HS-27A (cell line): ENCODE measurements at regions not wholly inside any gene's neighbourhood (a gene's known extent, or its start where the extent isn't known, plus 50 kb on each side); places are given as distances from the start of the nearest gene placed in this dataset.
"Not testable (repeated sequence)": the region's sequence is repeated elsewhere in the genome, so short reads cannot be mapped to it uniquely, and the experiment has no call there.

Source experiments
- DNase-seq: peaks from one replicate; pipeline ENCODE4 v3.0.0-alpha.2; 2012; ENCODE audit warnings: low read depth, missing footprints

- no peak for DNase-seq
These were observed 115.2 kb upstream of the PLCL2 start for GRCh38 chr3:16769525-16769924.

DNA sequence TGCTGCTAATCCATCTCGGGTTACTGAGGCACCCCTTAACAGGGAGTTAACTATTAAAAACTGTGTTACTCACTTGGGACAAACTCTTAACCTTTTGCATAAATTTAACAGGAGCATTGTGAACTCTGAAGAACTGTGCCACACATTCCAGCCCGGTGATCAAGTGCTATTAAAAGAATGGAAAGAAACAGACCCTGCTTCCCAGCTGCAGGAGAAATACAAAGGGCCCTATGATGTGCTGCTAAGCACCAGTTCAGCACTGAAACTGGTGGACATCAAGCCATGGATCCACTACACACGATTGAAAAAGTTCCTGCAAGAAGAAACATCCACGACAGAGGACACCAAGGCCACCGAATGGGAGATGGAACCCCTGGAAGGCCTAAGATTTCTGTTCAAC is 114.7 kb upstream of the PLCL2 start:
- DNase-seq: no peak

GRCh38 chr3:16770792-16771191 is 114.0 kb upstream of the PLCL2 start:
- DNase-seq: no peak

- DNase-seq: not testable (repeated sequence)
These were observed 111.2 kb upstream of the PLCL2 start for GRCh38 chr3:16773594-16773993.

GRCh38 chr3:16774536-16774935 is 110.2 kb upstream of the PLCL2 start:
- DNase-seq: not testable (repeated sequence)

GRCh38 chr3:16784973-16785372 is 99.8 kb upstream of the PLCL2 start:
- no peak for DNase-seq

DNA sequence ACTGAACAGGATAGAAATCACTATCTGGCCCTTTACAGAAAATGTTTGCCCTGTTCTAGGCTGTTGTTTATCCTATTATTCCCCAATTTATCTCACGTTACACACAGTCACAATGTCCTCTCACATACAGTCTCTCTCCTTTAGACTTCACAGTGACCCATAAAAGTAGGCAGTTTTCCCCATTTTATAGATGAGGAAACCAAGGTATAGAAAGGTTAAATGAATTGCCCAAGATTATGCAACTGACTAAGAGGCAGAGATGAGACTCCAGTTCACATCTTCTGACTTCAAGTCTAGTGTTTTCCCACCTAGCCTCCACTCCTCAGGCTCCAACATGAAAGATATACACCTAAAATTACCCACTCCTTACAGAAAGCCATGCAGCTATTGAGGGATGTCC is 99.3 kb upstream of the PLCL2 start:
- no peak for DNase-seq

DNA sequence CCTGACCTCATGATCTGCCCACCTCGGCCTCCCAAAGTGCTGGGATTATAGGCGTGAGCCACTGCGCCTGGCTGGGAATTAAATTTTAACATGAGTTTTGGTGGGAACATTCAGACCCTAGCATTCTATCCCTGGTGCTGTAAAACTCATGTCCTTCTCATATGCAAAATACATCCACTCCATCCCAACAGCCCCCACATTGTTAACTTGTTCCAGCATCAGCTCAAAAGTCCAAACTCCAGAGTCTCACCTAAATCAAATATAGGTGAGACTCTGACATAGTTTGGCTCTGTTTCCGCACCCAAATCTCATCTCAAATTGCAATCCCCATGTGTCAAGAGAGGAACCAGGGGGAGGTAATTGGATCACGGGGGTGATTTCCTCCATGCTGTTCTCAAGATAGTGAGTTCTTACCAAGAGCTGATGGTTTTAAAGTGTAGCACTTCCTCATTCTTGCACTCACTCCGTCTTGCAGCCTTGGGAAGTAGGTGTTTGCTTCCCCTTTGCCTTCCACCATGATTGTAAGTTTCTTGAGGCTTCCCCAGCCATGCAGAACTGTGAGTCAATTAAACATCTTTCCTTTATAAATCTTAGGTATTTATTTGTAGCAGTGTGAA is 96.2 kb upstream of the PLCL2 start:
- DNase-seq: no peak

DNA sequence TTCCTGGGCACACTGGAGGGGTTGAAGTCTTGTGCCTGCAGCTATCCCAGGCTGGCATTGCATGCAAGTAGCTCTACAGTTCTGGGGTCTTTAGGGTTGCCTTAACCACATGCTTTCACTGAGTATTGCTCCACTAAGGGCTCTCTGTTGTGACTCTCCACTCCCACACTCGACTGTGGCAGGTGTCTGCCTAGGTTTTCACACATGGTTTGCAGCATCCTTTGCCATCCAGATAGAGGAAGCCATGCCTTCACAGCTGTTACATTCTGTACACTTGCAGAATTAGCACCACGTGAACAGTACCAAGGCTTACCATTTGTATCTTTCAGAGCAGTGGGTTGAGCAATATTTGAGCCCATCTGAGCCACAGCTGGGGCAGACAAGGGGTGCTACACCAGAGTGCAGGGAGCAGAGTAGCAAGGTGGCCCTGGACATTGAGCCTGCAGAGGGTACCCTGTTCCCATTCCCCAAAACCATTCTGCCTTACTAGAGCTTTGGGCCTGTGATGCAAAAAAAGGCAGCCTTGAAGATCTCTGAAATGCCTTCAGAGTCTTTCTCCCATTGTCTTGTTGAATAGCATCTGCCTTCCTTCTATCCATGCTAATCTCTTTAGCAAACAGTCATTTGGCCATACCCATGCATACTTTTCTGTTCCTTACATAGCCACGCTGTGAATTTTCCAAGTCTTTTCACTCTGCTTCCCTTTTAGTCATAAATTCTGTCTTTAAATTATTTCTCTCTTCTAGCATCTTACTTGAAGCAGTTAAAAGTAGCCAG is 95.2 kb upstream of the PLCL2 start:
- no peak for DNase-seq

- DNase-seq: no peak
These were observed 94.0 kb upstream of the PLCL2 start for GRCh38 chr3:16790432-16791400.

- no peak for DNase-seq
These were observed 91.4 kb upstream of the PLCL2 start for GRCh38 chr3:16793321-16793720.

DNA sequence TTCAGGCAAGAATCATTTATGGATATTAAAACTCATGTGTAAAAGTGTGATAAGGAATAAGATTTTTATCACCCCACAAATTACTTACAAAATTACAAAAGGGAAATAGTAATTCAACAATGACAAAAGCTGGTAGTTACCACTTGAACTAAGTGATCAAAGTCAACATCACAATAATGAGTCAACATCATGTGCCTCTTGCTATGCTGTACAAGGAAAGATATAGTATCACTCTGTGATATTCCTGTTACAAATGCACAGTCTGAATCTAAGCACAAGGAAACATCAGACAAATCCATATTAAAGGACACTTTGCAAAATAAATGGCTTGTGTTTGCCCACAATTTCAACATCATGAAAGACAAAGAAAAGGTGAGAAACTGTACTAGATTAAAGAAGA is 90.5 kb upstream of the PLCL2 start:
- no peak for DNase-seq

DNA sequence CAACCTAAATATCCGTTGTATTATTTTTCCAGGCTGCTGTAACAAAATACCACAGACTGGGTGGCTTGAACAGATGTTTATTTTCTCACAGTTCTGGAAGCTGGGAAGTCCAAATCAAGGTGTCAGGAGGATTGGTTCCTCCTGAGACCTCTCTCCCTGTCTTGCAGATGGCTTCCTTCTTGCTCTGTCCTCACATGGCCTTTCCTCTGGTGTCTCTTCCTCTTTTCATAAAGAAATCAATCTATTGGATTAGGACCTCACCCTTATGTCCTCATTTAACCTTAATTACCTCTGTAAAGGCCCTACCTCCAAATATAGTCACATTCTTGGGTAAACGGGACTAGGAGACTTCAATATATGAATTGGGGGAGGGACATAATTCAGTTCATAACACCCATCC is 89.2 kb upstream of the PLCL2 start:
- DNase-seq: no peak

- DNase-seq: no peak
These were observed 86.9 kb upstream of the PLCL2 start for GRCh38 chr3:16797831-16798230.

DNA sequence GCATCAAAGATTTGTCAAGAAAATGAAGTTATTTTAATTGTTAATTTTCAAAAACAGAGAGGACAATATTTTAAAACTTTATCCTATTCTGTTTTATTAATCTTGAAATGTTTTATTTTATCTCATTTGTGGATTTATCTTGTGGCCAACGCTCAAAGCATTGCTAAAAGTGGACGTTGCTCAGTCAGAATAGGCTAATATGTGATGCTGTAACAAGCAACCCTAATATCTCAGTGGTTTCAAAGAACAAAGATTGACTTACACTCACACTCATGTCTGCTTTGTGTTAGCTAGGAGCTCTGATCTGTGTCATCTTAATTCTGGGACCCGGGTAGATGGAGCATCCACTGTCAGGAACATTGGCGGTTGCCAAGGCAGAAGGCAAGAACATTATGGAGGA is 86.0 kb upstream of the PLCL2 start:
- no peak for DNase-seq

- DNase-seq: no peak
These were observed 84.4 kb upstream of the PLCL2 start for GRCh38 chr3:16800361-16800760.

DNA sequence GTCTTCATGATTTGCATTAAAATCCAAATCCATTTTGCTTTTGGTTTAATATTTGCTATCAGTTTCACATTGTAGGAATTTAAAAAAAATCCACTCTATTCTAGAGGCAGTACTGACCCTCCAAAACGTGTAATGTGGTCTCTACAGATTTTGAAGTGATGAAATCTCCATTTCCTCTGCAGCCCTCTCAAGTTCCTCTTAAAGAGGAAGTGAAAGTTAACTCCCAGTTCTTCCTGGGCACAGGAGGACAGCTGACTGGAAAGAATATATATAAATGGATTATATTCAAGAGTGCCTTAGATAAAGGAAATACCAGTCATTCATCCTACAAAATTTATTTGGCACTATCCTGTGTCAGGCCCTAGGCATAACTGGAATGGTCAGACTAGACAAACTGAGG is 83.5 kb upstream of the PLCL2 start:
- DNase-seq: no peak

- DNase-seq: no peak
These were observed 83.1 kb upstream of the PLCL2 start for GRCh38 chr3:16801698-16802097.

- no peak for DNase-seq
These were observed 82.4 kb upstream of the PLCL2 start for GRCh38 chr3:16802389-16802788.

- DNase-seq: no peak
These were observed 81.7 kb upstream of the PLCL2 start for GRCh38 chr3:16803019-16803418.

DNA sequence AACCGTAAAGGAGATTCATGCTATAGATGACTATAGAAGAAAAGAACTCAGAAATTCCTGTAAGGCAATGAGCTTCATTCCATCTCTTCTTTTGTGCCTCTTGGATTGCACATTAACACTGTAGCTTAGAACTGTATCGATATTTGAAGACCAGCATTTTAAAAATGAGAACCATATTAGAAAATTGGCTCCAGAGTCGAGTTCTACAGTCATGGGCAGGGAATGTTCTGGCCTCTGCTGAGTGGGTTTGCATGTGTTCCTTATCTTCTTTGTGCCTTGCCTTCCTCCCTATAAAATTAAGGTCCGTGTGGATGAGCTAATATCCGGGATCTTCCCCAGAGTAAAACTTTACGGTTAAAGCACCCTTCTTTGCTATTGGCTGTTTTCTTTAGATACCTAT is 77.4 kb upstream of the PLCL2 start:
- no peak for DNase-seq

DNA sequence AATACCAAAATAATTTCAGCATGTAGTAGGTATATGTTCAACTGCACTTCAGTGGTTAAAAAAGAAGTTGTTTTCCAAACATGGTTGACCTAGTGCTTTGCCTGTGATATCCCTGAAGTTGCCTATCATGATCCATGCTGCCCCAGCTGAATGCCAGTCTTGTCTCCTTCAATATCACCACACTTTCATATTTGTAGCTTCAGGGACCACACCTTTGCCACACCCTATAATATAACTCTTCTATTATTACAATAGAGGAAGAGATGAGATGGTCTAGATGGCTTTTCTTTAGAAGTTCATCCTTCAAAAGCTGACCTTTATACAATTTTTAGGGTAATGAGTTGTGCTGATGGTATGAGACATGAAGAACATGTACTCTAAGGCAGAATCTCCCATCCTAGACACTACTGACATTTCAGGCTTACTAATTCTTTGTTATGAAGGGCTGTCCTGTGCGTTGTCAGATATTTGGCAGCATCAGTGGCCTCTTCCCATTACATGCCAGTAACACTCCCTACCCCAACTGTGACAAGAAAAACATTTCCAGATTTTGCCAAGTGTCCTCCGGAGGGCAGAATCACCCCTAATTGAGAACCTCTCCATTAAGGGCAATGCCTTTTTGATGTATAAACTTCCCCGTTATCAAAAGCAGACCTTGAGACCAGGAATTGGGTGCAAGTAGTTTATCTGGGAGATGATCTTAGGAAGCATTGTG is 76.2 kb upstream of the PLCL2 start:
- DNase-seq: no peak
